Spleen (tissue), 7 donors: ENCODE measurements at regions not wholly inside any gene's neighbourhood (a gene's known extent, or its start where the extent isn't known, plus 50 kb on each side); places are given as distances from the start of the nearest gene placed in this dataset.

ENCODE experiments used
- POLR2A ChIP-seq, 3 donors: fragments of 450-650 bp; IDR thresholded peaks; one replicate each; pipeline ENCODE4 v1.5.1; 2017; ENCODE audit warnings: antibody characterized with exemption in 3 of 3, mild to moderate bottlenecking in 1 of 3
- POLR2AphosphoS5 ChIP-seq, 3 donors: sonication (generic); formaldehyde crosslinking; IDR thresholded peaks; one replicate each; pipeline ENCODE4 v1.5.1; 2017; ENCODE audit warnings: antibody characterized with exemption in 3 of 3
- TF ChIP-seq, protein P1 (sequence below), 11 experiments: fragments of 200-600 bp in 7 of 11; fragments of 450-650 bp in 4 of 11; sonication (generic) in 4 of 11; IDR thresholded peaks in 8 of 11; conservative IDR thresholded peaks in 3 of 11; 1 replicate in 7 of 11; 2 replicates in 4 of 11; pipeline versions ENCODE4 v1.4.0 to v1.8.0; 2016 to 2021; ENCODE audit warnings: antibody characterized with exemption in 11 of 11, inconsistent platforms in 4 of 11, mild to moderate bottlenecking in 1 of 11
- donor health status: DM: no; HTN: no; CAD: no; lungs with moderate emphysema.
- donor health status: DM: no; HTN: no; CAD: no.
- donor health status: DM: no; HTN: no; CAD: no.

DNA sequence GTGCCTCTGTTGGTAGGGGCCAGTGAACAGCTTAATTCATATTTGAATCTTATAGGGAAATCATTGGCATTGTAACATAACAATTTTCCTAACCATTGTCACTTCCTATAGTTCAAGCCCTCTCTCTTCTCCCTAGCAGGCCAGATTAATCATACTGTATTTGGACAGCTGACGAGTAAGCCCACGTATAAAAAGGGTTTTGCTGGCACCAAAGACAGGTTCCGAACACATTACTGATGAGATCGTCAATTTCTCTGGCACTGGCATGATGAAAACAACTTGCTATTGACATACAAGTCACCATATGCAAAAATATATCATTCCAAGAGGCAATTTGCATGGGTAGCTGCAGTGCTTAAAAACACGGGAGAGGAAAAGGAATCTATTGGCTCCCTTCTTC lies 891.1 kb upstream of the AUTS2 start:
- TF ChIP-seq, protein P1, sequence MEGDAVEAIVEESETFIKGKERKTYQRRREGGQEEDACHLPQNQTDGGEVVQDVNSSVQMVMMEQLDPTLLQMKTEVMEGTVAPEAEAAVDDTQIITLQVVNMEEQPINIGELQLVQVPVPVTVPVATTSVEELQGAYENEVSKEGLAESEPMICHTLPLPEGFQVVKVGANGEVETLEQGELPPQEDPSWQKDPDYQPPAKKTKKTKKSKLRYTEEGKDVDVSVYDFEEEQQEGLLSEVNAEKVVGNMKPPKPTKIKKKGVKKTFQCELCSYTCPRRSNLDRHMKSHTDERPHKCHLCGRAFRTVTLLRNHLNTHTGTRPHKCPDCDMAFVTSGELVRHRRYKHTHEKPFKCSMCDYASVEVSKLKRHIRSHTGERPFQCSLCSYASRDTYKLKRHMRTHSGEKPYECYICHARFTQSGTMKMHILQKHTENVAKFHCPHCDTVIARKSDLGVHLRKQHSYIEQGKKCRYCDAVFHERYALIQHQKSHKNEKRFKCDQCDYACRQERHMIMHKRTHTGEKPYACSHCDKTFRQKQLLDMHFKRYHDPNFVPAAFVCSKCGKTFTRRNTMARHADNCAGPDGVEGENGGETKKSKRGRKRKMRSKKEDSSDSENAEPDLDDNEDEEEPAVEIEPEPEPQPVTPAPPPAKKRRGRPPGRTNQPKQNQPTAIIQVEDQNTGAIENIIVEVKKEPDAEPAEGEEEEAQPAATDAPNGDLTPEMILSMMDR (IDR thresholded peaks at IDR 0.05 in 8 of 11, conservative IDR thresholded peaks at IDR 0.05 in 3 of 11), result no peak
- TF ChIP-seq POLR2A (IDR thresholded peaks at IDR 0.05), result no peak
- no peak for TF ChIP-seq POLR2AphosphoS5 (IDR thresholded peaks at IDR 0.05)
